ENCODE measurements at regions not wholly inside any gene's neighbourhood (a gene's known extent, or its start where the extent isn't known, plus 50 kb on each side); places are given as distances from the start of the nearest gene placed in this dataset.

DNA sequence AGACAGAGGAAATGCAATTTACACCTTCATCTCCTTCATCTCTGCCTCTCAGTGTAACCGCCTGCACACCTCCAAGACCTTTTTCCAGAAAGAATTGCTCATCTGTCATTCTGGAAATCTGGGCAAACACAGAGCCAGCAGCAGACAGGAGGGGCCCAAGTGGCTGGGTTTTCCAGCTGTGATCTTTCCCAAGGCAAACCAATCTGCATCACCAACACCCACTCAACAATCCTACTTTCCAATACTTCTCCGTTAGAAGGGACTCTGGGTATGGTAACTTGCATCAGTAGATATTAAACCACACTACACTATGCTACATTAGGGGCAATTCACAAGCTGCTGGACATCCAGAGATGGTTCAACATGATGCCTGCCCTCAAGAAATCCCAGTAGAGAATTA, 781.8 kb upstream of the AUTS2 start:
- H3K9me3 Mint-ChIP-seq (ENCODE audit: unreplicated experiment) = peaks cover 34% of the 10 kb centered on the region
- no peaks in the 10 kb centered on the region for H3K4me1 Mint-ChIP-seq (ENCODE audit: unreplicated experiment)
- H3K36me3 Mint-ChIP-seq (ENCODE audit: low read depth, unreplicated experiment) = peaks cover 8% of the 10 kb centered on the region
- no peaks in the 10 kb centered on the region for H3K27me3 Mint-ChIP-seq (ENCODE audit: unreplicated experiment)
- no peak overlapping the region for H3K4me3 Mint-ChIP-seq (ENCODE audit: unreplicated experiment)
- H3K27ac Mint-ChIP-seq (ENCODE audit: unreplicated experiment) = no peak overlapping the region
- TF ChIP-seq, protein P1, sequence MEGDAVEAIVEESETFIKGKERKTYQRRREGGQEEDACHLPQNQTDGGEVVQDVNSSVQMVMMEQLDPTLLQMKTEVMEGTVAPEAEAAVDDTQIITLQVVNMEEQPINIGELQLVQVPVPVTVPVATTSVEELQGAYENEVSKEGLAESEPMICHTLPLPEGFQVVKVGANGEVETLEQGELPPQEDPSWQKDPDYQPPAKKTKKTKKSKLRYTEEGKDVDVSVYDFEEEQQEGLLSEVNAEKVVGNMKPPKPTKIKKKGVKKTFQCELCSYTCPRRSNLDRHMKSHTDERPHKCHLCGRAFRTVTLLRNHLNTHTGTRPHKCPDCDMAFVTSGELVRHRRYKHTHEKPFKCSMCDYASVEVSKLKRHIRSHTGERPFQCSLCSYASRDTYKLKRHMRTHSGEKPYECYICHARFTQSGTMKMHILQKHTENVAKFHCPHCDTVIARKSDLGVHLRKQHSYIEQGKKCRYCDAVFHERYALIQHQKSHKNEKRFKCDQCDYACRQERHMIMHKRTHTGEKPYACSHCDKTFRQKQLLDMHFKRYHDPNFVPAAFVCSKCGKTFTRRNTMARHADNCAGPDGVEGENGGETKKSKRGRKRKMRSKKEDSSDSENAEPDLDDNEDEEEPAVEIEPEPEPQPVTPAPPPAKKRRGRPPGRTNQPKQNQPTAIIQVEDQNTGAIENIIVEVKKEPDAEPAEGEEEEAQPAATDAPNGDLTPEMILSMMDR (IDR thresholded peaks at IDR 0.05; ENCODE audit: unreplicated experiment) = no peak
- DNase-seq (ENCODE audit: low spot score) = no peak

DNA sequence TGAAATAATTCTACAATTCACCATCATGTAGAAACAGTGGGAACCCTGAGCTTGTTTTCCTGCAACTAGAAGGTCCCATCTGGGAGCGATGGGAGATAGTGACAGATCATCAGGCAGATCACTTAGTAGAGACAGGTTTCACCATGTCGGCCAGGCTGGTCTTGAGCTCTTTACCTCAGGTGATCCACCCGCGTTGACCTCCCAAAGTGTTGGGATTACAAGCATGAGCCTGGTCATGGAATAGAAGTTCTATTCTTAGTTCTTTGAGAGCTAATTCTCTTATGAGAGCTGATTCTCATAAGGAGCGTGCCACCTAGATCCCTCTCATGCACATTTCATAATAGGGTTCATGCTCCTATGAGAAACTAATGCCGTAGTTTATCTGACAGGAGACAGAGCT, 778.0 kb upstream of the AUTS2 start:
- Mint-ChIP-seq H3K4me1 (ENCODE audit: unreplicated experiment) (no peaks in the 10 kb centered on the region), H3K9me3 (ENCODE audit: unreplicated experiment) (peaks cover 56% of the 10 kb centered on the region), H3K27me3 (ENCODE audit: unreplicated experiment) (peaks cover 9% of the 10 kb centered on the region), H3K27ac (ENCODE audit: unreplicated experiment) (no peak overlapping the region), H3K36me3 (ENCODE audit: low read depth, unreplicated experiment) (peaks cover 11% of the 10 kb centered on the region), H3K4me3 (ENCODE audit: unreplicated experiment) (no peak overlapping the region)
- TF ChIP-seq, protein P1 (IDR thresholded peaks at IDR 0.05; ENCODE audit: unreplicated experiment) = no peak
- DNase-seq (ENCODE audit: low spot score) = no peak

DNA sequence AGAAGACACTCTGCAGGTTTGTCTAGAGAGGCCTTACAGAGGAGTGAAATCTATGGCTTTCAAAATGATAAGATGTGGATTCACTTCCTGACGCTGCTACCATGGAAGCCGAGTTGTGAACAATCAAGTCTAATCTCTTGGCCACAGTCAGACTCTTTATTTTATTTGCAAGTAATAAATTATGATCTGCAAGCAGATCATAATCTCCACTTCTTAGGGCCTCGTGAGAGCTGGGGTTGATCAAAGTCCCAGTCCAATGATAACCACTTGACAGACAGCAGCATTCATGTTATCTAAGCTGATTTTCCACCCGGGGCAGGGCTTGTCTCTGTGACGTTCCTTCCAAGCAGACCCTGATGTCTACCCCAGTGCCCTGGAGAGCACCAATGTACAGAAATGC, 776.4 kb upstream of the AUTS2 start:
- Mint-ChIP-seq H3K27me3 (ENCODE audit: unreplicated experiment) (peaks cover 9% of the 10 kb centered on the region), H3K4me3 (ENCODE audit: unreplicated experiment) (no peak overlapping the region), H3K9me3 (ENCODE audit: unreplicated experiment) (peaks cover 53% of the 10 kb centered on the region), H3K4me1 (ENCODE audit: unreplicated experiment) (no peaks in the 10 kb centered on the region), H3K27ac (ENCODE audit: unreplicated experiment) (no peak overlapping the region), H3K36me3 (ENCODE audit: low read depth, unreplicated experiment) (peaks cover 11% of the 10 kb centered on the region)
- TF ChIP-seq, protein P1 (IDR thresholded peaks at IDR 0.05; ENCODE audit: unreplicated experiment) = no peak
- no peak for DNase-seq (ENCODE audit: low spot score)

DNA sequence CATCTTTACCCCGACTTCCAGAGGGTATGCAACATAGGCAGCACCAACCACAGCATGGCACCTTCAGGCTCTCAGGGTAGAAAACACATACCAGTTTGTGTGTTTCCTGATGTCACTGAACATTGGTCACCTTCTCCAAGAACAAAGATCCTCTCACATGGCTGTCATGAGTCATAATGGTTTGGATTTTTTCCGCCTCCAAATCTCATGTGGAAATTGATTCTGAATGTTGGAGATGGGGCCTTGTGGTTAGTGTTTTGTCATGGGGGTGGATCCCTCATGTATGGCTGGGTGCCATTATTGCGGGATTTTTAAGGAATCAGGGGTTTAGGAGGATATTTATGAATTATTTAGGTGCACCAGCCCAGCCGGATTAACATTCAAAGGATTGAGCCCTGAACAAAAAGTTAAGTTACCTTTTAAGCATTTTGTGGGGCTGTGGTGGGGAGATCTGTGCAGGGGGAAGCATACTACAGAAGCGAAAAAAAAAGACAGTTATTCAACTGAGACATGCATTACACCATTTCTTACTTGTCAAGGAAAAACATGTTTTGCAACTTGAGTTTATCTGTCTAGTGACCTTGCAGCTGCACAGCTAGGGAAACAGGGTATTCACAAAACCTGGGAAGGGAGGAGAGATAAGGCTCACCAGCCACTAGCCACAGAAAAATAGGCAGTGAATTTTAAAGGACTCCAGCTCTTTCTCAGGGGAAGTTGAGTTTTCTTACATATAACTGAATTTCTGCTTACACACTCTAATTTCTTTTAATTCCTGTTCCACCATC, 774.1 kb upstream of the AUTS2 start:
- DNase-seq (ENCODE audit: low spot score) = no peak
- Mint-ChIP-seq H3K4me1 (ENCODE audit: unreplicated experiment) (no peaks in the 10 kb centered on the region), H3K27me3 (ENCODE audit: unreplicated experiment) (peaks cover 14% of the 10 kb centered on the region), H3K9me3 (ENCODE audit: unreplicated experiment) (peaks cover 50% of the 10 kb centered on the region), H3K36me3 (ENCODE audit: low read depth, unreplicated experiment) (peaks cover 8% of the 10 kb centered on the region), H3K27ac (ENCODE audit: unreplicated experiment) (no peak overlapping the region), H3K4me3 (ENCODE audit: unreplicated experiment) (no peak overlapping the region)
- TF ChIP-seq, protein P1 (IDR thresholded peaks at IDR 0.05; ENCODE audit: unreplicated experiment) = no peak

DNA sequence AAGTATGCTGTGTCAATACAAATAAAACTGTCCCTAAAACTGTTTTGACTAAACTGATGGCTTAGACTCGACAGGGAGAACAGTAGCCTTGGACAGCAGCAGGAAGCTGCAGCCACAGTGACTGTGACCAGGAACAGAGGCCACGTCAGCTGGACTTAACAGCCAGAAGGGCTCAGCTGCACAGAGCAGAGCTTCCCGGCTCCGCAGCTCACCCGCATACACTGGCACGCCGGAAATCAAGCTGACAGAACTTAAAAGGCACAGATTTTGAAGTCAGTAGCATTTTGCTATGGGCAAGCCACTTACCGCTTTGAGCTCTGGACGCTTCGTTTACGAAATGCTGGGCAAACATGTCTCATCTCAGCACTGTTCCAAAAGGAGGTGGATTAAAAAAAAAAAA, 769.7 kb upstream of the AUTS2 start:
- H3K27me3 Mint-ChIP-seq (ENCODE audit: unreplicated experiment) = peaks cover 10% of the 10 kb centered on the region
- no peak overlapping the region for H3K27ac Mint-ChIP-seq (ENCODE audit: unreplicated experiment)
- no peaks in the 10 kb centered on the region for H3K4me1 Mint-ChIP-seq (ENCODE audit: unreplicated experiment)
- H3K36me3 Mint-ChIP-seq (ENCODE audit: low read depth, unreplicated experiment) = peaks cover 17% of the 10 kb centered on the region
- no peak overlapping the region for H3K4me3 Mint-ChIP-seq (ENCODE audit: unreplicated experiment)
- TF ChIP-seq, protein P1 (IDR thresholded peaks at IDR 0.05; ENCODE audit: unreplicated experiment) = no peak
- H3K9me3 Mint-ChIP-seq (ENCODE audit: unreplicated experiment) = peaks cover 50% of the 10 kb centered on the region
- DNase-seq (ENCODE audit: low spot score) = no peak
